Hepatocyte (in vitro differentiated cells): ENCODE measurements at regions not wholly inside any gene's neighbourhood (a gene's known extent, or its start where the extent isn't known, plus 50 kb on each side); places are given as distances from the start of the nearest gene placed in this dataset.

Source experiments
- DNase-seq: peaks from one replicate; pipeline ENCODE4 v3.0.0-alpha.2; 2016; ENCODE audit warnings: low spot score
- H2AFZ ChIP-seq: fragments of 200-600 bp; sonication (generic); 2 replicates; pipeline ENCODE4 v1.6.0; 2016; ENCODE audit warnings: antibody characterized with exemption, mild to moderate bottlenecking
- H3K27ac ChIP-seq: fragments of 200-600 bp; sonication (generic); 2 replicates; pipeline ENCODE4 v1.5.1; 2016; ENCODE audit warnings: mild to moderate bottlenecking
- H3K27me3 ChIP-seq: fragments of 200-600 bp; sonication (generic); 2 replicates; pipeline ENCODE4 v1.6.1; 2016
- H3K36me3 ChIP-seq: fragments of 200-600 bp; sonication (generic); replicated peaks from 2 replicates; pipeline ENCODE4 v1.5.1; 2016; ENCODE audit warnings: low read depth; ENCODE audit not compliant: insufficient read depth
- H3K4me1 ChIP-seq: fragments of 200-600 bp; sonication (generic); 2 replicates; pipeline ENCODE4 v1.5.1; 2016; ENCODE audit warnings: mild to moderate bottlenecking, moderate library complexity; ENCODE audit not compliant: insufficient read depth
- H3K4me2 ChIP-seq: fragments of 200-600 bp; sonication (generic); 2 replicates; pipeline ENCODE4 v1.6.0; 2016
- H3K4me3 ChIP-seq: fragments of 200-600 bp; sonication (generic); 2 replicates; pipeline ENCODE4 v1.5.1; 2016; ENCODE audit warnings: mild to moderate bottlenecking
- H3K79me2 ChIP-seq: fragments of 200-600 bp; sonication (generic); 2 replicates; pipeline ENCODE4 v1.6.0; 2017; ENCODE audit warnings: mild to moderate bottlenecking
- H3K9me2 ChIP-seq: fragments of 200-600 bp; sonication (generic); replicated peaks from 2 replicates; pipeline ENCODE4 v1.6.0; 2017; ENCODE audit warnings: mild to moderate bottlenecking; ENCODE audit not compliant: insufficient read depth
- H3K9me3 ChIP-seq: fragments of 200-600 bp; sonication (generic); 2 replicates; pipeline ENCODE4 v1.5.1; 2016; ENCODE audit warnings: low read depth, mild to moderate bottlenecking
- H4K20me1 ChIP-seq: fragments of 200-600 bp; sonication (generic); 2 replicates; pipeline ENCODE4 v1.6.0; 2016; ENCODE audit warnings: mild to moderate bottlenecking; ENCODE audit not compliant: insufficient read depth, poor library complexity, severe bottlenecking
- CTCF ChIP-seq: fragments of 200-600 bp; sonication (generic); IDR thresholded peaks from 2 replicates; pipeline ENCODE4 v1.5.1; 2016; ENCODE audit warnings: antibody characterized with exemption, mild to moderate bottlenecking; ENCODE audit not compliant: poor library complexity
- EZH2 ChIP-seq: fragments of 200-600 bp; sonication (generic); IDR thresholded peaks from 2 replicates; pipeline ENCODE4 v1.6.1; 2016; ENCODE audit warnings: antibody characterized with exemption, mild to moderate bottlenecking, borderline replicate concordance
- EZH2phosphoT487 ChIP-seq: fragments of 200-600 bp; sonication (generic); IDR thresholded peaks from one replicate; pipeline ENCODE4 v1.6.1; 2018; ENCODE audit warnings: antibody characterized with exemption, mild to moderate bottlenecking, low read depth, moderate library complexity; ENCODE audit not compliant: unreplicated experiment, severe bottlenecking
- WGBS: methylation state at CpG from one replicate; pipeline ENCODE4 v1.1.6; 2016; ENCODE audit warnings: low lambda C conversion rate; ENCODE audit errors: missing lambda C conversion rate; 5-methylcytosine and 5-hydroxymethylcytosine counted together

GRCh38 chr15:66863390-66864085 lies 161.5 kb downstream of the SMAD6 start:
- H3K4me1 ChIP-seq, result no peaks in the 10 kb centered on the region
- H3K4me2 ChIP-seq, result no peak overlapping the region
- no peak for TF ChIP-seq CTCF
- no peak for TF ChIP-seq EZH2
- TF ChIP-seq EZH2phosphoT487, result no peak
- 92% methylated on average over 2 of the region's 2 CpGs for WGBS
- no peak overlapping the region for H3K27ac ChIP-seq
- H3K36me3 ChIP-seq, result no peaks in the 10 kb centered on the region
- H3K9me3 ChIP-seq, result no peaks in the 10 kb centered on the region
- no peaks in the 10 kb centered on the region for H4K20me1 ChIP-seq
- H3K27me3 ChIP-seq, result no peaks in the 10 kb centered on the region
- H3K79me2 ChIP-seq, result no peaks in the 10 kb centered on the region
- no peak overlapping the region for H2AFZ ChIP-seq
- DNase-seq, result no peak
- no peaks in the 10 kb centered on the region for H3K9me2 ChIP-seq
- H3K4me3 ChIP-seq, result no peak overlapping the region

GRCh38 chr15:66864086-66864830 lies 162.2 kb downstream of the SMAD6 start:
- no peak for DNase-seq
- Histone ChIP-seq H3K36me3 (no peaks in the 10 kb centered on the region), H3K27ac (no peak overlapping the region), H3K4me1 (no peaks in the 10 kb centered on the region), H3K4me3 (no peak overlapping the region), H4K20me1 (no peaks in the 10 kb centered on the region), H3K27me3 (no peaks in the 10 kb centered on the region), H3K9me2 (no peaks in the 10 kb centered on the region), H2AFZ (no peak overlapping the region), H3K9me3 (no peaks in the 10 kb centered on the region), H3K79me2 (no peaks in the 10 kb centered on the region), H3K4me2 (no peak overlapping the region)
- 95% methylated on average over 9 of the region's 9 CpGs for WGBS
- TF ChIP-seq CTCF (no peak), EZH2phosphoT487 (no peak), EZH2 (no peak)

GRCh38 chr15:66864871-66865281 lies 162.8 kb downstream of the SMAD6 start:
- no peak for TF ChIP-seq EZH2phosphoT487
- TF ChIP-seq EZH2, result no peak
- no peak for TF ChIP-seq CTCF
- no peak overlapping the region for H3K4me3 ChIP-seq
- no peak overlapping the region for H2AFZ ChIP-seq
- H4K20me1 ChIP-seq, result no peaks in the 10 kb centered on the region
- no peak overlapping the region for H3K27ac ChIP-seq
- H3K9me3 ChIP-seq, result no peaks in the 10 kb centered on the region
- H3K4me2 ChIP-seq, result no peak overlapping the region
- H3K9me2 ChIP-seq, result no peaks in the 10 kb centered on the region
- H3K79me2 ChIP-seq, result no peaks in the 10 kb centered on the region
- DNase-seq, result no peak
- H3K27me3 ChIP-seq, result no peaks in the 10 kb centered on the region
- H3K36me3 ChIP-seq, result no peaks in the 10 kb centered on the region
- H3K4me1 ChIP-seq, result no peaks in the 10 kb centered on the region
- WGBS, result 98% methylated on average over 4 of the region's 4 CpGs
